GM06990 (cell line): ENCODE measurements at regions not wholly inside any gene's neighbourhood (a gene's known extent, or its start where the extent isn't known, plus 50 kb on each side); places are given as distances from the start of the nearest gene placed in this dataset.

Experiments
- DNase-seq: peaks from one replicate; pipeline ENCODE4 v3.0.0-alpha.2; 2011; ENCODE audit not compliant: insufficient read length; ENCODE audit errors: extremely low read depth
- H3K27me3 ChIP-seq: replicated peaks from 2 replicates; pipeline ENCODE4 v1.6.0; 2011; ENCODE audit warnings: low read length; ENCODE audit not compliant: control insufficient read depth, insufficient read depth
- H3K36me3 ChIP-seq: 2 replicates; pipeline ENCODE4 v1.5.1; 2011; ENCODE audit warnings: low read length; ENCODE audit not compliant: control insufficient read depth, insufficient read depth
- H3K4me3 ChIP-seq: replicated peaks from 2 replicates; pipeline ENCODE4 v1.5.1; 2011; ENCODE audit warnings: low read depth, mild to moderate bottlenecking, control low read depth, low read length
- TF ChIP-seq, protein P1 (sequence below): IDR thresholded peaks from 2 replicates; pipeline ENCODE4 v1.5.1; 2011; ENCODE audit warnings: low read length, control low read depth, mild to moderate bottlenecking, inconsistent platforms; ENCODE audit not compliant: insufficient read depth, poor library complexity, severe bottlenecking

DNA sequence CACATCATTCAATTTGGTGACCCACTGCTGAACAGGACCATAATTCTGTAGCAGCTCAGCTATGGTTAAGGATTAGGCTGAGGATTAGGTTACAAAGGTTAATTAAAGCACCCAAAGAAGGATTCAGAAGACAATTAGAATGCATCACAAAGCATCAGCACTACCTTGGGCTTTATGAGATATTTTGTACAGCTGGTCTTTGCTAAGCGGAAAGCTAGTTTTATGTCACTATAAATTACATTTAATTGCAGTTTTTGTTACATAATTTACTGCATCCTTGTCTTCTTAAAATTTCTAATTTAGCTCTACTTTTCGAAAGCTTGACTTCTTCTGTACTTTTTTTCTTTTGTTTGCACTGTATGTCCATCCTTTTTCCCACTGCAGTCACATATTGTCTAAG, 711.5 kb downstream of the RPS29 start:
- H3K27me3 ChIP-seq, result no peaks in the 10 kb centered on the region
- TF ChIP-seq, protein P1, sequence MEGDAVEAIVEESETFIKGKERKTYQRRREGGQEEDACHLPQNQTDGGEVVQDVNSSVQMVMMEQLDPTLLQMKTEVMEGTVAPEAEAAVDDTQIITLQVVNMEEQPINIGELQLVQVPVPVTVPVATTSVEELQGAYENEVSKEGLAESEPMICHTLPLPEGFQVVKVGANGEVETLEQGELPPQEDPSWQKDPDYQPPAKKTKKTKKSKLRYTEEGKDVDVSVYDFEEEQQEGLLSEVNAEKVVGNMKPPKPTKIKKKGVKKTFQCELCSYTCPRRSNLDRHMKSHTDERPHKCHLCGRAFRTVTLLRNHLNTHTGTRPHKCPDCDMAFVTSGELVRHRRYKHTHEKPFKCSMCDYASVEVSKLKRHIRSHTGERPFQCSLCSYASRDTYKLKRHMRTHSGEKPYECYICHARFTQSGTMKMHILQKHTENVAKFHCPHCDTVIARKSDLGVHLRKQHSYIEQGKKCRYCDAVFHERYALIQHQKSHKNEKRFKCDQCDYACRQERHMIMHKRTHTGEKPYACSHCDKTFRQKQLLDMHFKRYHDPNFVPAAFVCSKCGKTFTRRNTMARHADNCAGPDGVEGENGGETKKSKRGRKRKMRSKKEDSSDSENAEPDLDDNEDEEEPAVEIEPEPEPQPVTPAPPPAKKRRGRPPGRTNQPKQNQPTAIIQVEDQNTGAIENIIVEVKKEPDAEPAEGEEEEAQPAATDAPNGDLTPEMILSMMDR, result no peak
- DNase-seq, result no peak
- no peaks in the 10 kb centered on the region for H3K36me3 ChIP-seq
- H3K4me3 ChIP-seq, result no peak overlapping the region

DNA sequence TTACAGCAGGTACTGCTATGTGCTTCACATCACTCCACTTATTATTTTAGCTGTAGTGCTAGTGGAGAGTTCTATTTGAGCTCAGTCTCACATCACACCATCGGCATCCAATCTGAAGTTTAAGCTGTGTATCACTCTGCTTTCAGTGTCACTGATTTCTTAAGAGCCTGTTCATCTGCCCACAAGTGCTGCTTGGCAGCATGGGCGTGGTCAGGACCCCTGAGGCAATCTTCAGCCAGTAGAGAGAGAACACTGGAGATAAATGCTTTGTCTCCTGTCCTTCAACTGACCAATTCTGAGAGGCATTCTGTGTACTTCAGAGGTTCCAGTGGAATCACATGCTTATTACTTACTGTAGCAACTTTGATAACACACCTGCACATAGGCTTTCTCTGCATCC, 728.8 kb downstream of the RPS29 start:
- no peaks in the 10 kb centered on the region for H3K36me3 ChIP-seq
- no peak overlapping the region for H3K4me3 ChIP-seq
- no peaks in the 10 kb centered on the region for H3K27me3 ChIP-seq
- DNase-seq, result no peak
- TF ChIP-seq, protein P1, result no peak

DNA sequence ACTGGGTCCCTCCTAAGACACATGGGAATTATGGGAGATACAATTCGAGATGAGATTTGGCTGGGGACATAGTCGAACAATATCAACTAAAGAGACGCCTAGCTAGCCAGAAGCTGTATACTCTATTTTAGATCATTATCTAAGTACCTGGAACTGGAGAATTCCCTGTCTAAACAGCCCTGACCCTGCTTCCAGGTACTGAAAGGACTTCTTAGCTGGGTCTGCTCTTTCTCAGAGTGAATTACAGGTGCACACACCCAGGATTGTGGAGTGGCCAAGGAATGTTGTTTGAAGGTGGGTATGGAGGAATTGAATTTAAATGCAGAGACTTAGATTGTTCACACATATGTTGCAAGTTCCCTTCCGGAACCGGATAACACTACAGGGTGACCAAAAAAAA, 733.0 kb downstream of the RPS29 start:
- H3K27me3 ChIP-seq, result no peaks in the 10 kb centered on the region
- TF ChIP-seq, protein P1, result no peak
- no peak for DNase-seq
- H3K36me3 ChIP-seq, result no peaks in the 10 kb centered on the region
- H3K4me3 ChIP-seq, result no peak overlapping the region

DNA sequence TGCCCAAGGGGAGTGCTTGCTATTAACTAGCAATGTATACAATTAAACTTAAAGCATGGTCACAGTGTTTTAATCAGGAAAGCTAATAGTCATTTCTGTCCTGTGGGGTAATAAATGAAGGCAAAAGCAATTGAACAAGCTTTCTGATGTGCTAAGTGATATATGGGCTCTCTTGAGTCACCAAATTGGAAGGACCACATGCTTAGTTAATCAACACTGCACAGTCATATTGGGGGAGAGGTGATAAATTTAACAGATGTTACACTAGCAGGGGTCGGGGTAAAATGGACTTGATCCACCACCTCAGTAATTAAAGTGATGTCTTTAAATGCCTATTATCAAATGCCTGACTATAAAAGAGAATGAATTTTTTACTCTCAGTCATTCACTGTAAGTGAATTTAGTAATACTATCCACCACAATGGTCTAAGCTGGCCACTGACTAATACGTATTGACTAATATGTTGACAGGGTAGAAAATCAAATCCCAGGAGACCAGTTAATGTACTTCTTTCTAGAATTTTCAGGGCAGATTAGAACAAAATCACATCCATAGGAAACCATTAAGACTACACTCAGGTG, 736.3 kb downstream of the RPS29 start:
- TF ChIP-seq, protein P1, result no peak
- no peak for DNase-seq
- Histone ChIP-seq H3K4me3 (no peak overlapping the region), H3K27me3 (no peaks in the 10 kb centered on the region), H3K36me3 (no peaks in the 10 kb centered on the region)

DNA sequence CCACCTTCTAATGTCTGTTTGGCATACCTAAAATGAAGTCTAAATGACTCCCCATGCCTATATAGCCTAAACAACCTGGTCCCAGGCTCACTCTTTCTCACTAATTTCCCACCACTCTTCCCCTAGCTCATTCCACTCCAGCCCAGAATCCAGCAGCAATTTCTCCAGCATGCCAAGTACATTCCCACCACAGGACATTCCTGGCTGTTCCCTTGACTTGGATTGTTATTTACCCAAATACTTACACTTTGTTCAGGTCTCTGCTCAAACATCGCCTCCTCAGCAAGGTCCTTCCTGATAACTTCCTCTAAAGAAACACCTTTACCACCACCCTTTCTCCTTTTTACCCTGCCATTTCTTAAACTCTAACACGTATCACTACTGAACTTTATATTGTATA, 743.4 kb downstream of the RPS29 start:
- Histone ChIP-seq H3K36me3 (no peaks in the 10 kb centered on the region), H3K27me3 (no peaks in the 10 kb centered on the region), H3K4me3 (no peak overlapping the region)
- no peak for DNase-seq
- TF ChIP-seq, protein P1, result no peak

DNA sequence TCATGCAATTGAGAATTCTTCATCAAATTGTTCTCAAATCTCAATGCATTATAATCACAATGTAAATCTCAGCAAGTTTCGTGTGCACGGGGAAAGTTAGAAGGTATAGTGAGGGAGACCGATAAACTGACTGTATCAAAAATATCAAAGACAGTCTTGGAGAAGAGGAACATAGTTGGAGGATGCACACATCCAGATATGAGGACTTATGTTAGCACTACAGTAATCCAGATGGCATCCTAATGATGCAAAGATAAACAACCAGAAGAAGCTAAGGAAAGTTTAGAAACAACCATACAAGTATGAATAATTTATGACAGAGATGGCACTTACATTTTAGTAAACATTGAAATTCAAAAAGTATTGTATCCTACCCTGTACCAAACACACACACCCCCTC, 760.1 kb downstream of the RPS29 start:
- Histone ChIP-seq H3K4me3 (no peak overlapping the region), H3K36me3 (no peaks in the 10 kb centered on the region), H3K27me3 (no peaks in the 10 kb centered on the region)
- TF ChIP-seq, protein P1, result no peak
- DNase-seq, result no peak
